GM12878 (cell line): ENCODE measurements at regions not wholly inside any gene's neighbourhood (a gene's known extent, or its start where the extent isn't known, plus 50 kb on each side); places are given as distances from the start of the nearest gene placed in this dataset.

Experiments
- ATAC-seq: fragments of 200-7000 bp; cut with Tn5 transposase; 3 replicates; pipeline ENCODE4 v1.9.1; 2020; ENCODE audit warnings: mild to moderate bottlenecking, moderate library complexity
- BruUV-seq: library from RNA; stranded (reverse); fragments of 400-500 nt; replicated peaks from 2 replicates; lab custom pipeline; 2021; lab: Mats Ljungman, UMichigan
- CTCF ChIA-PET: fragments of 300-600 bp; sonication (Branson Sonifier 250); formaldehyde crosslinking; extraction: SDS; loops from one replicate; lab custom pipeline; 2021; ENCODE audit warnings: inconsistent platforms; lab: Yijun Ruan, JAX
- POLR2A ChIA-PET: fragments of 350-600 bp; formaldehyde crosslinking; extraction: SDS; loops from one replicate; lab custom pipeline; 2021; ENCODE audit warnings: inconsistent platforms; lab: Charles Lee
- RAD21 ChIA-PET: fragments of 300-600 bp; sonication (Branson Sonifier 250); formaldehyde crosslinking; loops from one replicate; lab custom pipeline; 2023; ENCODE audit warnings: antibody characterized with exemption; ENCODE audit not compliant: unreplicated experiment; lab: Charles Lee
- SMC1A ChIA-PET: fragments of 300-600 bp; sonication (Branson Sonifier 250); formaldehyde crosslinking; loops from one replicate; lab custom pipeline; 2023; ENCODE audit not compliant: unreplicated experiment, uncharacterized antibody; lab: Charles Lee
- DNase-seq: peaks from one replicate; pipeline ENCODE4 v3.0.0-alpha.2; 2011; ENCODE audit warnings: low read depth, low spot score
- FAIRE-seq: peaks from 3 replicates; lab custom pipeline; 2011; peaks lifted over from hg19 to GRCh38; lab: Jason Lieb, UNC
- H2AFZ ChIP-seq: 2 replicates; pipeline ENCODE4 v1.6.0; 2011; ENCODE audit warnings: low read depth, low read length, control low read depth; ENCODE audit not compliant: control insufficient read depth
- H3K27ac ChIP-seq: 2 replicates; pipeline ENCODE4 v1.5.1; 2011; ENCODE audit warnings: control low read depth; ENCODE audit not compliant: control insufficient read depth, insufficient read depth
- H3K27me3 ChIP-seq, 2 experiments: replicated peaks in 1 of 2; 2 replicates each; pipeline versions ENCODE4 v1.6.0 to v1.6.1; 2011; ENCODE audit warnings: low read length in 1 of 2; ENCODE audit not compliant: control insufficient read depth in 2 of 2, insufficient read depth in 2 of 2
- H3K36me3 ChIP-seq, 2 experiments: 2 replicates each; pipeline ENCODE4 v1.5.1; 2011; ENCODE audit warnings: low read length in 1 of 2; ENCODE audit not compliant: control insufficient read depth in 2 of 2, insufficient read depth in 2 of 2
- H3K4me1 ChIP-seq: 2 replicates; pipeline ENCODE4 v1.6.1; 2011; ENCODE audit warnings: mild to moderate bottlenecking, low read length, moderate library complexity, mixed read lengths; ENCODE audit not compliant: control insufficient read depth, insufficient read depth
- H3K4me2 ChIP-seq: 2 replicates; pipeline ENCODE4 v1.6.0; 2011; ENCODE audit warnings: control low read depth; ENCODE audit not compliant: control insufficient read depth, insufficient read depth
- H3K4me3 ChIP-seq: fragments of 200-600 bp; sonication (generic); 2 replicates; pipeline ENCODE4 v1.5.1; 2016
- H3K79me2 ChIP-seq: 2 replicates; pipeline ENCODE4 v1.6.0; 2011; ENCODE audit warnings: low read length; ENCODE audit not compliant: control insufficient read depth, insufficient read depth
- H3K9ac ChIP-seq: 2 replicates; pipeline ENCODE4 v1.8.0; 2011; ENCODE audit warnings: low read length, control low read depth, mixed read lengths; ENCODE audit not compliant: control insufficient read depth, insufficient read depth
- H3K9me3 ChIP-seq: replicated peaks from 3 replicates; pipeline ENCODE4 v1.5.1; 2011; ENCODE audit warnings: mild to moderate bottlenecking, low read length; ENCODE audit not compliant: control insufficient read depth, insufficient read depth
- H4K20me1 ChIP-seq: 2 replicates; pipeline ENCODE4 v1.6.0; 2011; ENCODE audit not compliant: control insufficient read depth, insufficient read depth
- ATF2 ChIP-seq: IDR thresholded peaks from 2 replicates; pipeline ENCODE4 v1.6.1; 2012; ENCODE audit warnings: low read length, inconsistent platforms
- CBX3 ChIP-seq: fragments of 200-600 bp; sonication (generic); IDR thresholded peaks from 2 replicates; pipeline ENCODE4 v1.6.1; 2016; ENCODE audit warnings: low read depth, borderline replicate concordance
- CHD2 ChIP-seq: IDR thresholded peaks from 2 replicates; pipeline ENCODE4 v1.6.1; 2011; ENCODE audit warnings: low read depth, low read length, improper control_type of control experiment, borderline replicate concordance
- EED ChIP-seq: sonication (generic); IDR thresholded peaks from 2 replicates; pipeline ENCODE4 v1.6.1; 2016; ENCODE audit warnings: antibody characterized with exemption, low read depth
- ELK1 ChIP-seq: IDR thresholded peaks from 2 replicates; pipeline ENCODE4 v1.6.1; 2012; ENCODE audit warnings: low read depth, low read length, improper control_type of control experiment
- IRF4 ChIP-seq: IDR thresholded peaks from 2 replicates; pipeline ENCODE4 v1.6.1; 2011; ENCODE audit warnings: low read depth, low read length
- MEF2A ChIP-seq: IDR thresholded peaks from 2 replicates; pipeline ENCODE4 v1.6.1; 2011; ENCODE audit warnings: low read depth, mild to moderate bottlenecking, low read length, moderate library complexity; ENCODE audit not compliant: insufficient read depth
- MTA3 ChIP-seq: IDR thresholded peaks from 2 replicates; pipeline ENCODE4 v1.6.1; 2012; ENCODE audit warnings: low read length, inconsistent platforms, borderline replicate concordance
- MYB ChIP-seq: fragments of 150-350 bp; IDR thresholded peaks from 2 replicates; pipeline ENCODE4 v1.6.1; 2014; ENCODE audit warnings: mild to moderate bottlenecking, low read depth, low read length, borderline replicate concordance
- NBN ChIP-seq: fragments of 450-650 bp; IDR thresholded peaks from 2 replicates; pipeline ENCODE4 v1.6.1; 2016
- NFXL1 ChIP-seq: fragments of 450-650 bp; IDR thresholded peaks from 2 replicates; pipeline ENCODE4 v1.6.1; 2017; ENCODE audit warnings: antibody characterized with exemption, mild to moderate bottlenecking, borderline replicate concordance
- NR2F1 ChIP-seq: fragments of 450-650 bp; conservative IDR thresholded peaks from 2 replicates; pipeline ENCODE4 v1.6.1; 2017; ENCODE audit warnings: mild to moderate bottlenecking
- PRDM15 ChIP-seq: fragments of 450-650 bp; formaldehyde crosslinking; IDR thresholded peaks from 2 replicates; pipeline ENCODE4 v1.4.0; 2020; ENCODE audit warnings: mild to moderate bottlenecking, moderate library complexity
- SMAD5 ChIP-seq: IDR thresholded peaks from 2 replicates; pipeline ENCODE4 v1.6.1; 2016; ENCODE audit warnings: antibody characterized with exemption, low read depth
- SP1 ChIP-seq: IDR thresholded peaks from one replicate; pipeline ENCODE4 v1.6.1; 2011; ENCODE audit warnings: low read depth, low read length
- TAF1 ChIP-seq: IDR thresholded peaks from 2 replicates; pipeline ENCODE4 v1.6.1; 2011; ENCODE audit warnings: mild to moderate bottlenecking, low read depth, low read length, borderline replicate concordance
- USF2 ChIP-seq: IDR thresholded peaks from 2 replicates; pipeline ENCODE4 v1.6.1; 2011; ENCODE audit warnings: low read depth, low read length, improper control_type of control experiment, borderline replicate concordance
- ZZZ3 ChIP-seq: IDR thresholded peaks from 2 replicates; pipeline ENCODE4 v1.6.1; 2011; ENCODE audit warnings: low read depth; ENCODE audit not compliant: control insufficient read depth, insufficient read length
- WGBS: methylation state at CpG from one replicate; pipeline ENCODE4 v1.1.6; 2016; ENCODE audit warnings: low lambda C conversion rate; ENCODE audit not compliant: insufficient replicate concordance, insufficient coverage; ENCODE audit errors: missing lambda C conversion rate; 5-methylcytosine and 5-hydroxymethylcytosine counted together
- in situ Hi-C: fragments of 300-500 bp; cut with MboI; formaldehyde crosslinking; loops from 9 replicates; pipeline ENCODE4 v1.14.3; 2018; ENCODE audit warnings: mixed read lengths
- intact Hi-C: fragments of 100-400 bp; cut with micrococcal nuclease; formaldehyde crosslinking; loops from one replicate; pipeline ENCODE4 v1.14.2; 2022; ENCODE audit not compliant: unreplicated experiment

GRCh38 chr5:2334719-2335118 lies 416.8 kb downstream of the IRX2 start:
- H4K20me1 ChIP-seq = no peaks in the 10 kb centered on the region
- DNase-seq (no peak), ATAC-seq (no peak), FAIRE-seq (no peak)
- ChIA-PET CTCF (no interaction called here), POLR2A (no interaction called here), RAD21 (no interaction called here), SMC1A (no interaction called here)
- no peak overlapping the region for H2AFZ ChIP-seq
- H3K4me2 ChIP-seq = no peak overlapping the region
- H3K4me1 ChIP-seq = no peaks in the 10 kb centered on the region
- 71% methylated on average over 24 of the region's 24 CpGs for WGBS
- no peak overlapping the region for H3K9ac ChIP-seq
- no TSS peak for BruUV-seq
- H3K27ac ChIP-seq = no peak overlapping the region
- no peaks in the 10 kb centered on the region for H3K36me3 ChIP-seq
- H3K79me2 ChIP-seq = no peaks in the 10 kb centered on the region
- no peaks in the 10 kb centered on the region; the same call in 2 of the 3 replicates for H3K9me3 ChIP-seq
- no peak overlapping the region for H3K4me3 ChIP-seq
- intact Hi-C loops (no loop called here), in situ Hi-C loops (no loop called here)
- no peaks in the 10 kb centered on the region for H3K27me3 ChIP-seq
- no peak for TF ChIP-seq ELK1
- TF ChIP-seq SMAD5 = no peak
- TF ChIP-seq MTA3 = no peak
- no peak for TF ChIP-seq MEF2A
- no peak for TF ChIP-seq ATF2
- TF ChIP-seq CBX3 = no peak
- no peak for TF ChIP-seq EED
- no peak for TF ChIP-seq IRF4
- TF ChIP-seq CHD2 = no peak
- no peak for TF ChIP-seq MYB
- TF ChIP-seq TAF1 = no peak
- TF ChIP-seq NBN = no peak
- no peak for TF ChIP-seq NR2F1
- TF ChIP-seq PRDM15 (CRISPR knock-in tag) = no peak
- TF ChIP-seq USF2 = no peak
- TF ChIP-seq NFXL1 = no peak
- no peak for TF ChIP-seq SP1
- no peak for TF ChIP-seq ZZZ3
